ENCODE measurements at regions not wholly inside any gene's neighbourhood (a gene's known extent, or its start where the extent isn't known, plus 50 kb on each side); places are given as distances from the start of the nearest gene placed in this dataset.

- TF ChIP-seq, protein P1, sequence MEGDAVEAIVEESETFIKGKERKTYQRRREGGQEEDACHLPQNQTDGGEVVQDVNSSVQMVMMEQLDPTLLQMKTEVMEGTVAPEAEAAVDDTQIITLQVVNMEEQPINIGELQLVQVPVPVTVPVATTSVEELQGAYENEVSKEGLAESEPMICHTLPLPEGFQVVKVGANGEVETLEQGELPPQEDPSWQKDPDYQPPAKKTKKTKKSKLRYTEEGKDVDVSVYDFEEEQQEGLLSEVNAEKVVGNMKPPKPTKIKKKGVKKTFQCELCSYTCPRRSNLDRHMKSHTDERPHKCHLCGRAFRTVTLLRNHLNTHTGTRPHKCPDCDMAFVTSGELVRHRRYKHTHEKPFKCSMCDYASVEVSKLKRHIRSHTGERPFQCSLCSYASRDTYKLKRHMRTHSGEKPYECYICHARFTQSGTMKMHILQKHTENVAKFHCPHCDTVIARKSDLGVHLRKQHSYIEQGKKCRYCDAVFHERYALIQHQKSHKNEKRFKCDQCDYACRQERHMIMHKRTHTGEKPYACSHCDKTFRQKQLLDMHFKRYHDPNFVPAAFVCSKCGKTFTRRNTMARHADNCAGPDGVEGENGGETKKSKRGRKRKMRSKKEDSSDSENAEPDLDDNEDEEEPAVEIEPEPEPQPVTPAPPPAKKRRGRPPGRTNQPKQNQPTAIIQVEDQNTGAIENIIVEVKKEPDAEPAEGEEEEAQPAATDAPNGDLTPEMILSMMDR (IDR thresholded peaks at IDR 0.05), result no peak
- no peaks in the 10 kb centered on the region for H3K4me1 ChIP-seq (ENCODE audit: low read depth)
- intact Hi-C loops (cut with DNase I, micrococcal nuclease), result no loop called here
- no peak for DNase-seq
- H3K9me3 ChIP-seq, result no peaks in the 10 kb centered on the region
- no peak for ATAC-seq
- no peak overlapping the region for H3K4me3 ChIP-seq
- H3K36me3 ChIP-seq (ENCODE audit: low read depth), result no peaks in the 10 kb centered on the region
Measured at GRCh38 chr11:123308077-123308476, 113.0 kb upstream of the CLMP start.

- intact Hi-C loops (cut with DNase I, micrococcal nuclease), result no loop called here
- ATAC-seq (no peak), DNase-seq (no peak)
- no peak overlapping the region for H3K4me3 ChIP-seq
- H3K9me3 ChIP-seq, result no peaks in the 10 kb centered on the region
- H3K36me3 ChIP-seq (ENCODE audit: low read depth), result no peaks in the 10 kb centered on the region
- H3K4me1 ChIP-seq (ENCODE audit: low read depth), result no peaks in the 10 kb centered on the region
- TF ChIP-seq, protein P1 (IDR thresholded peaks at IDR 0.05), result no peak
Measured at GRCh38 chr11:123307276-123307675, 112.2 kb upstream of the CLMP start.

- Histone ChIP-seq H3K4me3 (no peak overlapping the region), H3K9me3 (no peaks in the 10 kb centered on the region), H3K36me3 (ENCODE audit: low read depth) (no peaks in the 10 kb centered on the region), H3K4me1 (ENCODE audit: low read depth) (peaks cover 6% of the 10 kb centered on the region)
- no peak for ATAC-seq
- no peak for DNase-seq
- TF ChIP-seq, protein P1 (IDR thresholded peaks at IDR 0.05), result no peak
- intact Hi-C loops (cut with DNase I, micrococcal nuclease), result no loop called here
Measured at GRCh38 chr11:123306531-123306930, 111.5 kb upstream of the CLMP start.

DNA sequence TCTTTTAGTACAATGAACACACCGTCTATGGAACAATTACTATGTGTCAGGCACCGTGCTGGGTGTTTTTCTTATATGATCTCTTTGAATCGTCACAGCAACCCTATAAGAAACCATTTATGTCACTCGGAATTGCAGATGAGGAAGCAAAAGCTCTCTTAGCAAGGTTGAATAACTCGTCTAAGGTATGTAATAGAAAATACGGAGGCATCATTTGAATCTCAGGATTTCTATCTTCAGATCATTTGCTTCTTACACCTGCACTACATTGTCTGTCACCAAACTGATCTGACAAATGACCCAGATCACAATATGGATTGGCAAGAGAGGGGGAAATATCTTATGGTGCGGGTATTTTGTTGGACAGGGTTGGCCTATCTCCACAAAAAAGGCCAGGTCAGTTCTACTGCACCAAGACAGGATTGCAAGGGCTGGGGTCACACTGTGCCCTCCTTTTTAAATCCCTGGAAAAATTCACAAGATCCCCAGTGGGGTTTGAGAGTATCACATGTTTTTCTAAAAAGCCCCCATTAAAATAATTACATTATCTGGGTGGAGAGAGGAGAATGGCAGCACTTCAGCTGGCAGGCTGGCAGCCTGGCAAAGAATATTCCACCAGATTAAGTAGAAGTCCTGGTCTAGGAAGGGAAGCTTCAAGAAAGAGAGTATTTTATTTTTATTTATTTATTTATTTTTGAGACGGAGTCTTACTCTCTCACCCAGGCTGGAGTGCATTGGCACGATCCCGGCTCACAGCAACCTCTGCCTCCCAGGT lies 110.7 kb upstream of the CLMP start:
- Histone ChIP-seq H3K36me3 (ENCODE audit: low read depth) (no peaks in the 10 kb centered on the region), H3K4me3 (no peak overlapping the region), H3K9me3 (no peaks in the 10 kb centered on the region), H3K4me1 (ENCODE audit: low read depth) (peaks cover 7% of the 10 kb centered on the region)
- TF ChIP-seq, protein P1 (IDR thresholded peaks at IDR 0.05), result no peak
- DNase-seq (no peak), ATAC-seq (no peak)
- intact Hi-C loops (cut with DNase I, micrococcal nuclease), result no loop called here

DNA sequence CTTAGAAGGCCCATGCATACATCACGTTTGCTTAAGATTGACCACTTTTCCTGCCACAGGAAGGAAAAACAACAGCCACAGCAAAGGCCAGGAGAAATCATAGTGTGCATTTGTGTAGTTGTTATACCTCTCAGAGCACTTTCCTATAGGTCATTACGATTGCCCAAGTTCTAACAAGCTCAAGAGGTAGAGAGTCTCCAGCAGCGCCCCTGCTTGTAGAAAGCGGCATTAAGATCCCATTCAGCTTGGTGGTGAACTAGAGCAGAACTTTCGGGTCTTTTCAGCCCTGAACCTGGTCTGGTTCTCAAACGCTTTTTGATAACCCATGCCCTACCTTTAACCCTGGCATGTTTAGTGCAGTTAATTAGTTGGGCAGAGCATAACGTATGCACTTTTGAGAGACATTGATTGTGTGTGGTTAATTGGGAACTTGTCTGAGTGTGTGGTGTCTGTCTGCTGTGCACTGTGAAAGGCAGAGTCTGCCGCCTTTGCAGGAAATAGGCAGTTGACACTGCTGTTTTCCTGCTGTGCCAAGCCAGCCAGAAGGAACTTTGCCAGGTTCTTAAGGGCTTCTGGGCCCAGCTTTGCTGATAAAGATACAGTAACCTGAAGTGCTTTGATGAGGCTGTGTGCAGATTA lies 109.9 kb upstream of the CLMP start:
- no peaks in the 10 kb centered on the region for H3K36me3 ChIP-seq (ENCODE audit: low read depth)
- no peaks in the 10 kb centered on the region for H3K9me3 ChIP-seq
- DNase-seq (no peak), ATAC-seq (no peak)
- no peak overlapping the region for H3K4me3 ChIP-seq
- intact Hi-C loops (cut with DNase I, micrococcal nuclease), result loop anchor here (5.0 kb wide), 1 partner anchor 172 kb away; no protein-coding TSS in a partner anchor
- peaks cover 7% of the 10 kb centered on the region for H3K4me1 ChIP-seq (ENCODE audit: low read depth)
- TF ChIP-seq, protein P1 (IDR thresholded peaks at IDR 0.05), result no peak

All from mucosa of descending colon (tissue), 3 donors.